D721Med (cell line): ENCODE measurements at regions not wholly inside any gene's neighbourhood (a gene's known extent, or its start where the extent isn't known, plus 50 kb on each side); places are given as distances from the start of the nearest gene placed in this dataset.

Experiments used
- DNase-seq: peaks from one replicate; pipeline ENCODE4 v3.0.0; 2011; ENCODE audit warnings: low spot score; ENCODE audit not compliant: insufficient read length
- FAIRE-seq: peaks from 2 replicates; lab custom pipeline; 2011; peaks lifted over from hg19 to GRCh38; lab: Jason Lieb, UNC
- TF ChIP-seq, protein P1 (sequence below): IDR thresholded peaks from 2 replicates; pipeline ENCODE4 v1.5.1; 2012; ENCODE audit warnings: mild to moderate bottlenecking, control low read depth; ENCODE audit not compliant: insufficient read depth; ENCODE audit errors: missing control alignments

DNA sequence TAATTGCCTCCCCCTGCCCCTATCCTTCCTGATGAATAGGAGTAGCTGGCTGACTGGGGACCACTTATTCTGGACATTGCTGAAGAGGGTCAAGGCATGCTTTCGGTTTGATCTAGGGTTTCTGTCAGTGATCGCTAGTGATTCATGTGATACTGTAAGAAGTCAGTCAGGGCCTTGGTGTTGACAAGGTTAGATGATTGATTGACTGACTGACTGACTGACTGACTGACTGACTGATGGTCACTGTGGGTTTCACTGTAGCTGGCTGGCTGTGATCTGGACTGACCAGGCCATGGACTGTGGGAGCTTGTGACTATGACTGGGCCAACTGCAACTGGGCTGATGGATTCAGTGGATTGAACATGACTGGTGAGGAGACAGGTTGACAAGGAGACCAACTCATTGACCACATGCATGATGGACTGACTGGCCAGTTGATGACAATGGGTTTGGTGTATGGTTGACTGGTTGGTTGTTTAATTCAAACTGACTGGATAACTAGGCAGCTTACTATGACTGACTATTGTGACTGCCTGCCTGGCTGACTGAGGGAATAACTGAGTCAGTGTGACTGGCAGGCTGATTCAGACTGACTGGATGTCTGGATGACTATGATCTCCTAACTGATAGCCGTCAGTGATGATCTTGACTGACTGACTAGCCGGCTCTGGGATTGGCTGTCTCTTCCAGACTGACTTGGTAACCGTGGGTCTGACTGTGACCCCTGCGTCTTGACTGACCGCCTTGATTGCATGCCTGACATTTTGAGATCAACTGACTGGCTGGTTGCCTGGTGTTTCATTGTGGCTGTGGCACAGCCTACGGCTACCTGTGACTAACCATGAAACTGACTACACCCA is 509.9 kb downstream of the SHQ1 start:
- TF ChIP-seq, protein P1, sequence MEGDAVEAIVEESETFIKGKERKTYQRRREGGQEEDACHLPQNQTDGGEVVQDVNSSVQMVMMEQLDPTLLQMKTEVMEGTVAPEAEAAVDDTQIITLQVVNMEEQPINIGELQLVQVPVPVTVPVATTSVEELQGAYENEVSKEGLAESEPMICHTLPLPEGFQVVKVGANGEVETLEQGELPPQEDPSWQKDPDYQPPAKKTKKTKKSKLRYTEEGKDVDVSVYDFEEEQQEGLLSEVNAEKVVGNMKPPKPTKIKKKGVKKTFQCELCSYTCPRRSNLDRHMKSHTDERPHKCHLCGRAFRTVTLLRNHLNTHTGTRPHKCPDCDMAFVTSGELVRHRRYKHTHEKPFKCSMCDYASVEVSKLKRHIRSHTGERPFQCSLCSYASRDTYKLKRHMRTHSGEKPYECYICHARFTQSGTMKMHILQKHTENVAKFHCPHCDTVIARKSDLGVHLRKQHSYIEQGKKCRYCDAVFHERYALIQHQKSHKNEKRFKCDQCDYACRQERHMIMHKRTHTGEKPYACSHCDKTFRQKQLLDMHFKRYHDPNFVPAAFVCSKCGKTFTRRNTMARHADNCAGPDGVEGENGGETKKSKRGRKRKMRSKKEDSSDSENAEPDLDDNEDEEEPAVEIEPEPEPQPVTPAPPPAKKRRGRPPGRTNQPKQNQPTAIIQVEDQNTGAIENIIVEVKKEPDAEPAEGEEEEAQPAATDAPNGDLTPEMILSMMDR = no peak
- no peak for FAIRE-seq

DNA sequence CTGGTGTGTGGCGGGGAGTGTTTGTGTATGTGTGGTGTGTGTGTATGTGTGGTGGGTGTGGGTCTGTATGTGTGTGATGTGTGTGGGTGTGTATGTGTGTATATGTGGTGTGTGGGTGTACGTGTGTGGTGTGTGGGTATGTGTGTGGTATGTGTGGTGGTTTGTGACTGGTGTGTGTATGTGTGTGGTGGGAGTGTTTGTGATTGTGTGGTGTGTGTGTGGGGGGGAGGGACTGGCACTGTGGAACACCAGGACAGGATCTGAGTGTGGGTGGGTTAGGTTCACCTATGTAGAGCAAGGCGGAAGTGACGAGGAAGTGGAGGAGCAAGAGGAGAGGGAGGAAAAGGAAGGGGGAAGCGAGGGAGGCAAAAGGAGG is 510.8 kb downstream of the SHQ1 start:
- no peak for FAIRE-seq
- TF ChIP-seq, protein P1 = no peak
- no peak for DNase-seq

More for the DNA sequence above, 509.9 kb downstream of the SHQ1 start:
- DNase-seq = no peak

DNA sequence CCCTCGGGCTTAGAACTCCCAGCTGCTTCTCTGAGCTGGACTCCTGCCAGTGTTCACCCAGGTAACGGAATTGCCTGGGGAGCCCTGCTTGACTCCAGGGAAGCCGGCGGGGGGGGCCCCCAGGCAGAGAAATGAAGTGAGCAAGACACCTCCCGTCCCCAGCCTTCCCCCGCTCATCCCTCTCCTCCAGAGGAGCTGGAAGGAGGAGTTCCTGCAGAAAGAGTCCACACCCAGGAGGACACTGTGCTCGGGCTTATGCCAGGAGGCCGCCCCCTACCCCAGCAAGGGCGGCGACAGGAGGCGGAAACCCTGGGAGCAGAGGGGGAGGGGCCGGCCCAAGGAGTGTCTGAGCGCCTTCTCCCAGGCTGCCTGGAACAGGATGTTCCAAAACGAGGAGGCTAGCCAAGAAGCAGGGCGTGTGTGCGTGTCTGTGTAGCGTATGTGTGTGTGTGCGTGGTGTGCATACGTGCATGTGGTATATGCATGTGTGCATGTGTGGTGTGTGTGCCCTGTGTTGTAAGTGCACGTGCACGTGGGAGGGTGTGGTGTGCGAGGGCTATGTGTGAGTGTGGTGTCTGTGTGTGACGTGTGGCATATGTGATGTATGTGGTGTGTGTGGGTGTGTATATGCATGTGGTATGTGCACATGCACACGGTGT is 511.3 kb downstream of the SHQ1 start:
- TF ChIP-seq, protein P1 = no peak
- DNase-seq (no peak), FAIRE-seq (no peak)

DNA sequence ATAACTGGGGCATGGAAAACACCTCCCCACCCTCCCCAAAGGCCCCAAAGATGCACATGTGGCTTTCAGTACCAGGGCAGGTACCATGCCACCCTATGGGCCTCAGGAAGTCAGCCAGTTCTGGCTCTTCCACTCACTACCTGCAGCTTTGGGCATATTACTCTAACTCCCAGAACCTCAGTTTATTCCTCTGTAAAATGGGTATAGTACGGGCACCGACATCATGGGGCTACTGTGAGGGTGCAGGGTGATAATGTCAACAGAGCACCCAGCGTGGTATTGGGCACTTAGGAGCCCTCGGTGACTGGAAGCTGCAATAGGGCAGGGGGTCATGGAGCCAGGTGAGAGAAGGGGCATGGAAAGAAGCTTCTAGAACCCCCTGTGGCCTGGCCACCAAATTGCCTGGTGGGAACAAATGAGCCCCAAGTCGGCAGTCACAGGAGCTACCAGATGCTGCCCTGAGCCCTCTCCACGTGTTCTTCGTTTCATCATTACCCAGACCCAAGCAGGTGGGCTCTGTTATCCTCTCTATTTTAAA is 512.1 kb downstream of the SHQ1 start:
- TF ChIP-seq, protein P1 = no peak

DNA sequence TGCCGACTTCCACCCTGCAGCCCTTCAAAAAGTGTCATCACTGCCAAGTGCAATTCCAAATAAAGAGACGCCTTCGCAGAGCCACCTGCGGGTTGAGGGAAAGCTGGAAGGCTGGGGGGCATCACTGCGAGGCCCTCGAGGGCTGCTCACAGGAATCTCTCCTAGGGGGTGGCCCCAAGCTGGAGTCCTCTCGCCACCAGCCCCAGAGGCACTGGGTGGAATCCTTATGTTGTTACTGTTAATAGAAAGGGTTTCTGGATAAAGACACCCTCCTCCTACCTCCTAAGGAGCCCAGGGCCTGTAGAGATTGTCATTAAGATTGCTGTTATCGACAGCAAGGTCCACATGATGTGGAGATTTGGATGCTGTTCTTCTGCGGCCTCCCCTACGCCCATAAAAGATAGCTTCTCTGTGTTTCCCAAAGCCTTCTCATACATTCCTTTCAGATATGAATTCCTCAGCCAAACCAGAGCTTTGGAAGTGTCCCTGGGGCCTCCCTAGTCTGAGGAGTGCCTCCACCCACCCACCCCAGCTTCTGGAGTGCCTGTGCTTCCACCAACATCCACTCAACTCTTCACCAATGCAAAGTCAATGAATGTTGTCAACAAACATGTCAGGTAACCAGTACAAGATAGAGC is 512.7 kb downstream of the SHQ1 start:
- DNase-seq = no peak
- TF ChIP-seq, protein P1 = no peak
- FAIRE-seq = no peak

More for the DNA sequence above, 512.1 kb downstream of the SHQ1 start:
- DNase-seq = no peak
- no peak for FAIRE-seq

DNA sequence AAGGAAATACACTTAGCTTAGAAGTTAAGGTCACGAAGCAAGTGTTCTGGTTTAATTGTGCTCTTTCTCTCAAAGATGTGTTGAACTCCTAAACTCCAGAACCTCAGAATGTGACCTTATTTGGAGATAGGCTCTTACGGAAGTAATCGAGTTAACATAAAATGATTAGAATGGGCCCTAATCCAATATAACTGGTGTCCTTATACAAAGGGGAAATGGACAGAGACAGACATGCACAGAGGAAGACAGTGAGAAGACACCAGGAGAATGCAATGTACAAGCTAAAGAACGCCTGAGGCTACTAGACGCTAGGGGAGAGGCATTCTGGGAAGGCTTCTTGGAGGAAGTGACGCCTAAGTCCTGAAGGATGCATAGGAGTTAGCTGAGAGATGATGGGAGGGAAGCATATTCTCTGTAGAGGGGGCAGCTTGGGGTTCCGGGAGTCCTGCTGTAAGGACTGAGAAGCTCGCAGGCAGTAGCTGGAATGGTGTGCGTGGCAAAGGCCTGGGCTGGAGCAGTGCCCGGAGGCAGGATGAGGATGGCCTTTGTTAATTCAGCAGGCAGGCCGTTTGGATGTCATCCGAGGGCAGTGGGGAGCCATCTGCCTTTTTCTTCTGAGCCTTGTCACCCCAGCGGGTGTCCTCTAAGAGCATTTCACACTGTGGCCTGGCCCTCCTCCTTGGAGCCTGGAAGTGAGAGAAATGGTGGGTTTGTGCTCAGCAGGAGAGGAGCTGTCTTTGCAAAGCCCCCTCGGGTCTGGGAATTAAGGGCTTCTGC is 513.4 kb downstream of the SHQ1 start:
- TF ChIP-seq, protein P1 = no peak
- no peak for DNase-seq
- no peak for FAIRE-seq
